H9 (cell line): ENCODE measurements at regions not wholly inside any gene's neighbourhood (a gene's known extent, or its start where the extent isn't known, plus 50 kb on each side); places are given as distances from the start of the nearest gene placed in this dataset.

Experiments used
- DNase-seq: peaks from one replicate; pipeline ENCODE4 v3.0.0-alpha.2; 2017
- H2AFZ ChIP-seq: one replicate; pipeline ENCODE4 v1.6.1; 2013; ENCODE audit warnings: mild to moderate bottlenecking, low read length, control low read depth, moderate library complexity
- H2AK5ac ChIP-seq: 2 replicates; pipeline ENCODE4 v1.6.1; 2013; ENCODE audit warnings: low read length, control low read depth, mixed read lengths; ENCODE audit not compliant: insufficient read length
- H2BK120ac ChIP-seq: one replicate; pipeline ENCODE4 v1.6.1; 2013; ENCODE audit warnings: low read depth, mild to moderate bottlenecking, low read length, control low read depth, inconsistent platforms; ENCODE audit not compliant: poor library complexity, severe bottlenecking
- H2BK12ac ChIP-seq: 2 replicates; pipeline ENCODE4 v1.6.1; 2013; ENCODE audit warnings: low read length, control low read depth, mixed read lengths, low read depth; ENCODE audit not compliant: insufficient read length
- H2BK15ac ChIP-seq: 2 replicates; pipeline ENCODE4 v1.6.1; 2013; ENCODE audit warnings: low read depth, low read length, control low read depth
- H2BK20ac ChIP-seq: one replicate; pipeline ENCODE4 v1.6.1; 2013; ENCODE audit warnings: low read depth, mild to moderate bottlenecking, low read length, control low read depth, inconsistent platforms; ENCODE audit not compliant: poor library complexity, severe bottlenecking
- H2BK5ac ChIP-seq: 2 replicates; pipeline ENCODE4 v1.6.1; 2013; ENCODE audit warnings: low read length, control low read depth, mixed read lengths; ENCODE audit not compliant: insufficient read length
- H3K14ac ChIP-seq: 2 replicates; pipeline ENCODE4 v1.6.1; 2013; ENCODE audit warnings: low read length, control low read depth; ENCODE audit not compliant: insufficient read depth
- H3K18ac ChIP-seq: 2 replicates; pipeline ENCODE4 v1.6.1; 2013; ENCODE audit warnings: low read depth, mild to moderate bottlenecking, mixed read lengths, low read length, control low read depth; ENCODE audit not compliant: insufficient read length
- H3K23ac ChIP-seq: 2 replicates; pipeline ENCODE4 v1.6.1; 2013; ENCODE audit warnings: low read length, control low read depth, mixed read lengths, low read depth; ENCODE audit not compliant: insufficient read length
- H3K23me2 ChIP-seq: 2 replicates; pipeline ENCODE4 v1.6.1; 2013; ENCODE audit warnings: low read depth, mild to moderate bottlenecking, mixed read lengths, low read length, control low read depth; ENCODE audit not compliant: insufficient read length, poor library complexity, severe bottlenecking
- H3K27ac ChIP-seq: 2 replicates; pipeline ENCODE4 v1.5.1; 2013; ENCODE audit warnings: low read length, control low read depth, mixed read lengths, low read depth; ENCODE audit not compliant: insufficient read length
- H3K27me3 ChIP-seq: 2 replicates; pipeline ENCODE4 v1.6.1; 2013; ENCODE audit warnings: low read length, control low read depth, inconsistent platforms; ENCODE audit not compliant: insufficient read depth
- H3K4ac ChIP-seq: 2 replicates; pipeline ENCODE4 v1.6.1; 2013; ENCODE audit warnings: low read depth, mild to moderate bottlenecking, control low read depth, inconsistent platforms, low read length, moderate library complexity
- H3K4me1 ChIP-seq: 2 replicates; pipeline ENCODE4 v1.6.1; 2013; ENCODE audit warnings: low read length, control low read depth, inconsistent platforms; ENCODE audit not compliant: insufficient read depth
- H3K4me2 ChIP-seq: 2 replicates; pipeline ENCODE4 v1.6.1; 2013; ENCODE audit warnings: low read length, control low read depth, mixed read lengths; ENCODE audit not compliant: insufficient read length, insufficient read depth
- H3K56ac ChIP-seq: 2 replicates; pipeline ENCODE4 v1.6.1; 2013; ENCODE audit warnings: low read depth, mild to moderate bottlenecking, mixed read lengths, low read length, control low read depth; ENCODE audit not compliant: insufficient read length
- H3K79me1 ChIP-seq: 2 replicates; pipeline ENCODE4 v1.6.1; 2013; ENCODE audit warnings: low read depth, mild to moderate bottlenecking, moderate library complexity, low read length, control low read depth, inconsistent platforms; ENCODE audit not compliant: insufficient read depth, poor library complexity, severe bottlenecking
- H3K79me2 ChIP-seq: 2 replicates; pipeline ENCODE4 v1.6.1; 2013; ENCODE audit warnings: low read length, control low read depth, inconsistent platforms; ENCODE audit not compliant: insufficient read depth
- H3K9ac ChIP-seq: 2 replicates; pipeline ENCODE4 v1.6.1; 2013; ENCODE audit warnings: low read length, control low read depth, mixed read lengths; ENCODE audit not compliant: insufficient read length; ENCODE audit errors: extremely low read depth
- H3K9me3 ChIP-seq: one replicate; pipeline ENCODE4 v1.6.1; 2013; ENCODE audit warnings: low read depth, low read length, inconsistent platforms; ENCODE audit not compliant: control insufficient read depth
- H3T11ph ChIP-seq: one replicate; pipeline ENCODE4 v1.6.1; 2013; ENCODE audit warnings: mild to moderate bottlenecking, low read length, control low read depth, inconsistent platforms
- H4K20me1 ChIP-seq: one replicate; pipeline ENCODE4 v1.6.1; 2013; ENCODE audit not compliant: control insufficient read depth, insufficient read length, insufficient read depth
- H4K5ac ChIP-seq: 2 replicates; pipeline ENCODE4 v1.6.1; 2013; ENCODE audit warnings: low read depth, mild to moderate bottlenecking, mixed read lengths, low read length, control low read depth; ENCODE audit not compliant: insufficient read length
- H4K8ac ChIP-seq: replicated peaks from 2 replicates; pipeline ENCODE4 v1.6.1; 2013; ENCODE audit warnings: low read length, control low read depth, mixed read lengths, low read depth; ENCODE audit not compliant: insufficient read length
- H4K91ac ChIP-seq: 2 replicates; pipeline ENCODE4 v1.6.1; 2013; ENCODE audit warnings: low read depth, mild to moderate bottlenecking, moderate library complexity, mixed read lengths, low read length, control low read depth; ENCODE audit not compliant: insufficient read length
- H3K27ac Mint-ChIP-seq, 3 experiments: 2 replicates in 2 of 3; 3 replicates in 1 of 3; pipeline ENCODE4 v1.8.0; 2020 to 2021; ENCODE audit warnings: mixed read lengths in 3 of 3, mild to moderate bottlenecking in 1 of 3, moderate library complexity in 1 of 3
- H3K27me3 Mint-ChIP-seq: 2 replicates; pipeline ENCODE4 v1.8.0; 2021; ENCODE audit warnings: low read depth, mild to moderate bottlenecking, moderate library complexity, mixed read lengths
- H3K36me3 Mint-ChIP-seq, 3 experiments: 2 replicates in 2 of 3; 3 replicates in 1 of 3; pipeline ENCODE4 v1.8.0; 2020 to 2021; ENCODE audit warnings: low read depth in 3 of 3, mixed read lengths in 3 of 3; ENCODE audit not compliant: insufficient read depth in 1 of 3
- H3K4me1 Mint-ChIP-seq, 2 experiments: 2 replicates each; pipeline ENCODE4 v1.8.0; 2020; ENCODE audit warnings: mixed read lengths in 2 of 2
- H3K4me3 Mint-ChIP-seq, 2 experiments: 2 replicates in 1 of 2; 3 replicates in 1 of 2; pipeline ENCODE4 v1.8.0; 2020 to 2021; ENCODE audit warnings: mild to moderate bottlenecking in 2 of 2, mixed read lengths in 2 of 2, moderate library complexity in 1 of 2
- H3K9me3 Mint-ChIP-seq, 2 experiments: 2 replicates in 1 of 2; 3 replicates in 1 of 2; pipeline ENCODE4 v1.8.0; 2020; ENCODE audit warnings: mild to moderate bottlenecking in 2 of 2, mixed read lengths in 2 of 2, moderate library complexity in 1 of 2
- WGBS: extraction: QIAGEN DNeasy Blood & Tissue Kit; methylation state at CpG from one replicate; pipeline ENCODE4 v1.1.7; 2013; ENCODE audit warnings: missing lambda C conversion rate, low lambda C conversion rate, mixed read lengths; ENCODE audit not compliant: insufficient read length; ENCODE audit errors: extremely low coverage; 5-methylcytosine and 5-hydroxymethylcytosine counted together
- TF ChIP-seq, protein P1 (sequence below): fragments of 200-600 bp; sonication (generic); conservative IDR thresholded peaks from 3 replicates; pipeline ENCODE4 v1.8.0; 2021; ENCODE audit warnings: antibody characterized with exemption, mild to moderate bottlenecking

DNA sequence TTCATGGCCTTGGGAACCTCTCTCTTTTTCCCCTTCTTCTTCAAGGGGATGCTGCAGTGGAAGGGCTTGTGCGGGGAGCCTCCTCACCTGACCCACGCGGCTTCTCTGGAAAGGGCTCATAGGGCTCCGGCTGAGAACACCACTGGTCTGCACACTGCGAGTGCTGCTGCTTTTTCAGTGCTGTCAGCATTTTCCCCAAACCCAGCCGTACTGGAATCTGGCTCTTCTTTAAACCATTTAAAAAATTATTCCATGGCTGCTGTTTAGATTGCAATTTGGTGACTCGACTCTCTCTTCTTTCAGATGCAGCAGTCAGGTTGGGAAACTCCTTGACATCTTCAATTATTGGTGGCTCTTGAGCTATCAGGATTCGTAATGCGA, 272.6 kb upstream of the DSEL start:
- Histone ChIP-seq H4K20me1 (no peaks in the 10 kb centered on the region), H2BK12ac (no peak overlapping the region), H3K4ac (no peak overlapping the region), H3K9ac (no peak overlapping the region), H2BK5ac (no peak overlapping the region), H3K23ac (no peak overlapping the region), H2BK15ac (no peak overlapping the region), H3K79me2 (no peaks in the 10 kb centered on the region), H3K18ac (no peak overlapping the region), H3K9me3 (no peaks in the 10 kb centered on the region), H3K14ac (no peak overlapping the region), H2BK20ac (no peak overlapping the region), H2AFZ (no peak overlapping the region), H4K91ac (no peak overlapping the region), H3K4me2 (no peak overlapping the region), H3T11ph (no peak overlapping the region), H3K23me2 (no peaks in the 10 kb centered on the region), H3K56ac (no peak overlapping the region), H2BK120ac (no peak overlapping the region), H3K4me1 (no peaks in the 10 kb centered on the region), H3K79me1 (no peaks in the 10 kb centered on the region), H4K5ac (no peak overlapping the region), H2AK5ac (no peak overlapping the region), H3K27me3 (no peaks in the 10 kb centered on the region), H4K8ac (no peak overlapping the region), H3K27ac (no peak overlapping the region)
- H3K4me1 Mint-ChIP-seq: no peaks in the 10 kb centered on the region
- H3K27ac Mint-ChIP-seq: no peak overlapping the region
- WGBS: no CpG with 5 or more reads among the region's 9 CpGs
- TF ChIP-seq, protein P1, sequence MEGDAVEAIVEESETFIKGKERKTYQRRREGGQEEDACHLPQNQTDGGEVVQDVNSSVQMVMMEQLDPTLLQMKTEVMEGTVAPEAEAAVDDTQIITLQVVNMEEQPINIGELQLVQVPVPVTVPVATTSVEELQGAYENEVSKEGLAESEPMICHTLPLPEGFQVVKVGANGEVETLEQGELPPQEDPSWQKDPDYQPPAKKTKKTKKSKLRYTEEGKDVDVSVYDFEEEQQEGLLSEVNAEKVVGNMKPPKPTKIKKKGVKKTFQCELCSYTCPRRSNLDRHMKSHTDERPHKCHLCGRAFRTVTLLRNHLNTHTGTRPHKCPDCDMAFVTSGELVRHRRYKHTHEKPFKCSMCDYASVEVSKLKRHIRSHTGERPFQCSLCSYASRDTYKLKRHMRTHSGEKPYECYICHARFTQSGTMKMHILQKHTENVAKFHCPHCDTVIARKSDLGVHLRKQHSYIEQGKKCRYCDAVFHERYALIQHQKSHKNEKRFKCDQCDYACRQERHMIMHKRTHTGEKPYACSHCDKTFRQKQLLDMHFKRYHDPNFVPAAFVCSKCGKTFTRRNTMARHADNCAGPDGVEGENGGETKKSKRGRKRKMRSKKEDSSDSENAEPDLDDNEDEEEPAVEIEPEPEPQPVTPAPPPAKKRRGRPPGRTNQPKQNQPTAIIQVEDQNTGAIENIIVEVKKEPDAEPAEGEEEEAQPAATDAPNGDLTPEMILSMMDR: no peak
- H3K36me3 Mint-ChIP-seq: no peaks in the 10 kb centered on the region
- no peak overlapping the region for H3K4me3 Mint-ChIP-seq
- H3K9me3 Mint-ChIP-seq: no peaks in the 10 kb centered on the region
- H3K27me3 Mint-ChIP-seq: no peaks in the 10 kb centered on the region
- no peak for DNase-seq
